Keratinocyte (primary cell): ENCODE measurements at regions not wholly inside any gene's neighbourhood (a gene's known extent, or its start where the extent isn't known, plus 50 kb on each side); places are given as distances from the start of the nearest gene placed in this dataset.

ENCODE experiments used
- CTCF ChIP-seq, 3 experiments: IDR thresholded peaks in 1 of 3; conservative IDR thresholded peaks in 1 of 3; optimal IDR thresholded peaks in 1 of 3; 2 replicates in 2 of 3; 3 replicates in 1 of 3; pipeline versions ENCODE3 to v1.5.1; 2011; ENCODE audit warnings: low read length in 3 of 3, mild to moderate bottlenecking in 3 of 3, moderate library complexity in 2 of 3, control low read depth in 1 of 3, inconsistent platforms in 1 of 3; ENCODE audit not compliant: insufficient read depth in 2 of 3; ENCODE audit errors: extremely low read depth in 1 of 3
- EZH2 ChIP-seq: IDR thresholded peaks from one replicate; pipeline ENCODE4 v1.6.1; 2012; ENCODE audit warnings: inconsistent platforms, mild to moderate bottlenecking, low read length, moderate library complexity

DNA sequence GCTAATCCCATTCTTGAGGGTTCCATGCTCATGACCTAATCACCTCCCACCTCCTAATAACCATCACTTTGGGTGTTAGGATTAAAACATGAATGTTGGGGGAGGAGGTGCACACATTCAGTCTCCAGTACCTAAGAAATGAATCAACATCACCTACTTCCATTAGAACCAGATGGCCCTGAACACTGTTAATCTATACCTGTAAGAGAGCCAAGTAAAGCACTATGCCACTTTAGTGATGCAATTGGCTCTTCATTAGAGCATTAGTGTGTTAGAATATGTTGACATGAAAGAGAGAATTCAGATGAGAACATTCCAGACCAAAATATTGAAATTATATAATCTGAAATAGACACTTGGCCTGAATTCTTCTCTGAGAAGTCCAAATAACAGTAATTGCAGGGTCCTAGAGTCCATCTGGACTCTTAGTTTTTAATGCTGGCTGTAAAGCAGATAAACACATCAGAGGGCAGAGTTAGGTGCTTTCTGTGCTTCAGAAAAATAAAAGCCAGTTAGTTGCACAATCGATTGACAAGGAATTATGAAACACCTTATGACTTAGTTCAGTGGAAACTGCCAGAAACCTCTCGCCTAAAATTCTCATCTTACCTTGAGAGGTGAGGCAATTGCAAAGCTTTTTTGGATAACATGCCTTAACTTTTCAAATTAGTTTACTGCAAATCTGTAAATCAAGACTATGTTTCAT, 923.7 kb downstream of the SLC4A3 start:
- TF ChIP-seq CTCF (optimal IDR thresholded peaks at IDR 0.05 in 1 of 3, IDR thresholded peaks at IDR 0.05 in 1 of 3, conservative IDR thresholded peaks at IDR 0.05 in 1 of 3; ENCODE audit: extremely low read depth in 1 of 3, insufficient read depth in 2 of 3, low read length in 3 of 3) (no peak), EZH2 (no peak)
